GM18858 (cell line): ENCODE measurements at regions not wholly inside any gene's neighbourhood (a gene's known extent, or its start where the extent isn't known, plus 50 kb on each side); places are given as distances from the start of the nearest gene placed in this dataset.
"Not testable (repeated sequence)": the region's sequence is repeated elsewhere in the genome, so short reads cannot be mapped to it uniquely, and the experiment has no call there.

ENCODE experiments used
- ATAC-seq: cut with Tn5 transposase; IDR thresholded peaks from one replicate; pipeline ENCODE4 v1.9.1; 2021; ENCODE audit not compliant: unreplicated experiment

GRCh38 chr15:88994286-88994685 is 81.1 kb upstream of the MFGE8 start:
- ATAC-seq: no peak

GRCh38 chr15:88995449-88995848 is 82.3 kb upstream of the MFGE8 start:
- no peak for ATAC-seq

GRCh38 chr15:88997531-88997930 is 84.4 kb upstream of the MFGE8 start:
- no peak for ATAC-seq

GRCh38 chr15:88998980-88999713 is 86.0 kb upstream of the MFGE8 start:
- no peak for ATAC-seq

- not testable (repeated sequence) for ATAC-seq
These were observed 86.5 kb upstream of the ABHD2 start for GRCh38 chr15:89001708-89002275.

- no peak for ATAC-seq
These were observed 85.9 kb upstream of the ABHD2 start for GRCh38 chr15:89002281-89002761.

- ATAC-seq: no peak
These were observed 85.4 kb upstream of the ABHD2 start for GRCh38 chr15:89002830-89003229.

GRCh38 chr15:89003865-89004725 is 84.2 kb upstream of the ABHD2 start:
- no peak for ATAC-seq

GRCh38 chr15:89004726-89005030 is 83.6 kb upstream of the ABHD2 start:
- no peak for ATAC-seq

- ATAC-seq: not testable (repeated sequence)
These were observed 80.7 kb upstream of the ABHD2 start for GRCh38 chr15:89007527-89007926.

GRCh38 chr15:89007989-89008388 is 80.3 kb upstream of the ABHD2 start:
- no peak for ATAC-seq

GRCh38 chr15:89009080-89009479 is 79.2 kb upstream of the ABHD2 start:
- no peak for ATAC-seq

GRCh38 chr15:89015412-89016097 is 72.7 kb upstream of the ABHD2 start:
- no peak for ATAC-seq

GRCh38 chr15:89016549-89017041 is 71.7 kb upstream of the ABHD2 start:
- no peak for ATAC-seq

- ATAC-seq: no peak
These were observed 70.7 kb upstream of the ABHD2 start for GRCh38 chr15:89017370-89018066.

- ATAC-seq: no peak
These were observed 70.0 kb upstream of the ABHD2 start for GRCh38 chr15:89018207-89018606.

- ATAC-seq: no peak
These were observed 68.8 kb upstream of the ABHD2 start for GRCh38 chr15:89019436-89019835.

GRCh38 chr15:89021224-89021623 is 67.0 kb upstream of the ABHD2 start:
- no peak for ATAC-seq

GRCh38 chr15:89021886-89022285 is 66.4 kb upstream of the ABHD2 start:
- not testable (repeated sequence) for ATAC-seq

- ATAC-seq: no peak
These were observed 64.8 kb upstream of the ABHD2 start for GRCh38 chr15:89023311-89023961.
